ENCODE measurements at regions not wholly inside any gene's neighbourhood (a gene's known extent, or its start where the extent isn't known, plus 50 kb on each side); places are given as distances from the start of the nearest gene placed in this dataset.

DNA sequence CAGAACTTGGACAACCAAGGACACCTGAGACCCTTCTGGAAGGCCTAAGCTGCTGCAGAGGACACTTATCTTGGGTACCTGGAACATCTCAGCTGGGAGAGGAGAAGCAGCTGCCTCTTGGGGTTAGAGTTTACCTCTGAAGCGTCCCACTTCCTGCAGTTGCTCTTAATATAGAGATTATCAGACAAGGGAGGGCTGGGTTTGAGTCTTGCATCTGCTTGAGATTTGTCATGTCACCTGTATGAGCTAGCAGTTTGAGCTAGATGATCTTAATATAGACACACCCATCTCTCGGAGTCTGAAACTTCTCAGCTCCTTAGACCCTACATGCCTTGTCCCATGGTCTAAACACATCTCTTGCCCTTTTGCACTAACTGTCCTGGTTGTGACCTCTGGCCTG, 93.1 kb upstream of the CCL1 start:
- TF ChIP-seq CTCF (IDR thresholded peaks at IDR 0.05; ENCODE audit: low read length, missing control alignments), result no peak
- DNase-seq (ENCODE audit: low read depth), result no peak

DNA sequence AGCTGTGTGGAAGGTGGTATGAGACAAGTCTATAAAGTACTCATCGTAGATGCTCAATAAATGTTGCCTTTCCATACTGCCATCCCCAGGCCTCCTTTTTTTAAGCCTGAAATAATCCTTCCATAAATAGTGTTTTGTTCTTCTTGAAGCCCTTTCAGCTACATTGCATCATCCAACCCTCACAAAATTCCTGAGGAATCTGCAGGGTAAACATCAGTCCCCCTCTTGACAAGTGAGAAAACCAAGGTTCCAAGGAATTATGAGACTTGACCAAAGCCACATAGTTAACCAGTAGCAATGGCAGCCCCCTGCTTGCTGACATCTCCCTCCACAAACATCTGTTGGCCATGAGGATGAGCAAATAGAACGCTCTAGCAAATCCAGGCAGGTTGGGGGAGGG, 89.7 kb upstream of the CCL1 start:
- H3K4me3 ChIP-seq (replicated peaks; ENCODE audit: low read depth, low read length), result no peak overlapping the region
- DNase-seq (ENCODE audit: low read depth), result no peak
- TF ChIP-seq CTCF (IDR thresholded peaks at IDR 0.05; ENCODE audit: low read length, missing control alignments), result no peak

More for the DNA sequence above, 93.1 kb upstream of the CCL1 start:
- no peak overlapping the region for H3K4me3 ChIP-seq (replicated peaks; ENCODE audit: low read depth, low read length)

DNA sequence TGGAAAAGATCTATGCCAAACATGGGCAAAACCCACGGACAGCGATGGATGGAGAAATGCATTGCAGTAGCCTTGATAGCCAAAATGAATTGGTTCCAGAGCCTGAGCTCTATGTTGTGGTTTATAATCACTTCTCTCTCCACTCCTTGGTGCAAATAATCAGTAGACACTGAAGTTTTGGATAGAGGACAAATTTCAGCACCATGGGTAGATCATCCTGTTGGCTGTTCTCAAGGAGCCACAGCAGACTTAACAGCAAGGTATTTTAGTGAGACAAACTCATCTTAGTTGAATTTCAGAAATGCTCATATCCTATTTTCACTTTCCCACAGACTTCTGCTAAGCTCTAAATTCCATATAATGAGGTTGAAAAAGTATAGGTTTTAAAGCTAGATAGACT, 88.3 kb upstream of the CCL1 start:
- no peak for TF ChIP-seq CTCF (IDR thresholded peaks at IDR 0.05; ENCODE audit: low read length, missing control alignments)
- no peak overlapping the region for H3K4me3 ChIP-seq (replicated peaks; ENCODE audit: low read depth, low read length)
- DNase-seq (ENCODE audit: low read depth), result peak; percentile 3

- no peak overlapping the region for H3K4me3 ChIP-seq (replicated peaks; ENCODE audit: low read depth, low read length)
- DNase-seq (ENCODE audit: low read depth), result no peak
- no peak for TF ChIP-seq CTCF (IDR thresholded peaks at IDR 0.05; ENCODE audit: low read length, missing control alignments)
These were observed 84.4 kb upstream of the CCL1 start for GRCh38 chr17:34447406-34447805.

DNA sequence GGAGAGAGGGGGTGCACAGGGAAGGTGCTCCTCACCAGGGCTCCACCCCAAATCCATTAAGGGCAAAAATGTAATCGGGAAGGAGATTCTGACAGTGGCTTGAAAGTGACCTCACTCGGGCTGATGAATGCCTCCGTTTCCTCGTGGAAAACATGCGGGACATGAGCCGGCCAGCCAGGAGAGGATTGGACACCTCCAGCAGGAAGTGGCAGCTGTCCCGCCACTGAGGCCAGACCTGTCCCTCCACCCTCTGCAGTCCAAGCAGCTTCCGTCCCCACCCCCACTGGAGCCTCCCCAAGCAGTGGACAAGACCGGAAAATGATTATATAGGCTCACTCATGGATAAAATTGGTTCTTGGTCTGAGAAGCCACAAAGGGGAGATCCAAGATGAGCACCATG, 82.1 kb upstream of the CCL1 start:
- DNase-seq (ENCODE audit: low read depth), result no peak
- no peak for TF ChIP-seq CTCF (IDR thresholded peaks at IDR 0.05; ENCODE audit: low read length, missing control alignments)
- no peak overlapping the region for H3K4me3 ChIP-seq (replicated peaks; ENCODE audit: low read depth, low read length)

DNA sequence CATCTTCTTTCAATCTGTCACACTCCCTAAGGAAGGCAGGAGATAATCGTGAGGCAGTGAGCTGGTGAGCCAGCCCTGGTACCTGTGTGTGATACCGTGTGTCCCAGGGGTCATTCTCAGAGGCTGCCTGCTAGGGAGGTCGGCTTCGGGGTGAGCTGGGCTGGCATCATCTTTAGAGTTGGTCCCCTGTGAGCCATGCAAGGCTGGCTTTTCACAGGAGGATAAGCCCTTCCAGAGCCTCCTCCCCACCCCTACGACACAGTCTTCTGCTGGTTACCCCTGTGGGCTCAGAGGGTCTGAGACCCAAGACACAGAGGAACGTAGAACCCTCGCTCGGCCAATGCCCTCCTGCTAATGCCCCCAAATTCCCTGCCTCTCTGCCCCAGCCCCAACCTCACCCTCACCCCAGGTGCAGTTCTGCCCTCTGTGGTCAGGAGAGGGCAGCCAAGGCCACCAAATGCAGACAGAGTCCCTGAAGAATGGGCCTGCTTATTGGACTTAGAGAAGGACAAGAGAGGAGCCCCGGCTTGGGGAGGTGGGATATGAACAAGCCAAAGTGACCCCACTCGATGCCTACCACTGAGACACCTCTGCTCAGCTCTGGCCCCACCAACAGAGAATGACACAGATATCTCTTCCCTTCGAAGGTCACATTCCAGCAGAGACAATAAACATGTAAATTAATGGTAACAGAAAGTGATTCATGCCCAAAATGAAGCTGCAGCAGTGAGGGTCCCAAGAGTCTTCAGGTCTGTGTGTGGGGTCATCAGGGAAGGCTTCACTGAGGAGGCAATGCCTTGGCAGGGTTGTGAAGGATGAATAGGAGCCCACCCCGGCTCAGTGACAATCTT, 80.8 kb upstream of the CCL1 start:
- TF ChIP-seq CTCF (IDR thresholded peaks at IDR 0.05; ENCODE audit: low read length, missing control alignments), result no peak
- H3K4me3 ChIP-seq (replicated peaks; ENCODE audit: low read depth, low read length), result no peak overlapping the region
- DNase-seq (ENCODE audit: low read depth), result no peak
